SKM-1 (cell line): ENCODE measurements at regions not wholly inside any gene's neighbourhood (a gene's known extent, or its start where the extent isn't known, plus 50 kb on each side); places are given as distances from the start of the nearest gene placed in this dataset.
A peak's percentile ranks its signal among the peaks of the same experiment; 100 is the strongest.

ENCODE experiments used
- DNase-seq: peaks from one replicate; lab custom pipeline; 2025; ENCODE audit not compliant: unreplicated experiment; lab: John Stamatoyannopoulos, UW

GRCh38 chr5:31137676-31138075 is 55.8 kb upstream of the CDH6 start:
- DNase-seq, result no peak

DNA sequence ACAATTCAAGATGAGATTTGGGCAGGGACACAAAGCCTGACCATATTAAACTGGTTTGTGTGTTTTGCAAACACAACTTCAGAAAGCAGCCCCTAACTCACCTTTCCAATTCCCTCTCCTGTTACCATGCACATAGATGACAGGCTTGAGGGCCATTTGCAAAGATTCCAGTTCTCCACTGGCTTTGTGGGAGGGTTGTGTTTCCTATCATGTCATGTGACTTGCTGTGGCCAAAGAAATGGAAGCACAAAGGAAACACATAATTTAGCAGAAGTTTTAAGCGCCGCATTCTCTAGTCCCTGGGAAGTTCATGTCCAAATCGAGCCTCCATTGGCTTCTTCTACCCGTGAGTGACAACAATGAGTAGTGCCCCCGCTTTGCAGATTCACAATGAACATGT is 57.9 kb upstream of the CDH6 start:
- DNase-seq, result no peak

- peak; percentile 38 for DNase-seq
Observed at GRCh38 chr5:31133488-31133887, 60.0 kb upstream of the CDH6 start.

DNA sequence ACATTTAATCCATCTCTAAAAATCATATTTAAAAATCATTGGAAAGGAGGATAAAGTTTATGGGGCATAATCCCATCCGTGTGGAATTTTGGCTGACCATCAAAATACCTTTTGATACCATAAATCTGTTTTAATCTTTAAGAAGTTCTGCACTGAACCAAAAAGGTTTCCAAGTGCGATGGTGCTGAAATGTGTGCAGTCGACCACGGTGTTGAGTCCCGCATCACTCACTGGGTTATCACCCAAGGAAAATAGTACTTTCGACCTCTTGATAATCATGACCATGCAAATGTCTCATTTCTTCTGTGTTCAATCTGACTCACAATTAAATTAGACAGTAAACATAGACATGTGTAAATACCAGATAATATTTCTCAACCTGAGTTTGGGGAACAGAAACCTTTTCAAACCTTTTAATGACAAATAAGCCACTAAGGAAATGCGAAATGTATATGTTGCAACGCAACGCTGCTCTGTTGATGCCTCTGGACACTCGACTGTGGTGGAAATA is 62.0 kb upstream of the CDH6 start:
- DNase-seq, result no peak

DNA sequence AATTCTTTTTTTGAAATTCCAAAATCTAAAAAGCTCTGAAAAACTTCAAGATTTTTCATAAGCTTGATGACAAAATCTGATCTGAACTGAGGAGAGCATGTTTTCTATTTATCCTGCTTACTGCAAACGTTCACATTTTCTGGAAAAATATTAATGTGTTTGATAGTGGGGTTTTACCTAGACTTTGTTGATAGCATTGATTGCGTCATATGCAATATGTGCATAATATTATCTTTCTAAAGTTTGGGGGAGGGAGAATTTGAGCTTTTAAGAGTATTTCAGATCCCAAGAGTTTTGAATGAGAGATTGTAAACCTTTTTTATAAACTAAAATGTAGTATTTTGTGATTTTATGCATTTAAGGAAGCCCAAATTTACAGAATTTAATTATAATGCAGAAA is 62.8 kb upstream of the CDH6 start:
- DNase-seq, result no peak

DNA sequence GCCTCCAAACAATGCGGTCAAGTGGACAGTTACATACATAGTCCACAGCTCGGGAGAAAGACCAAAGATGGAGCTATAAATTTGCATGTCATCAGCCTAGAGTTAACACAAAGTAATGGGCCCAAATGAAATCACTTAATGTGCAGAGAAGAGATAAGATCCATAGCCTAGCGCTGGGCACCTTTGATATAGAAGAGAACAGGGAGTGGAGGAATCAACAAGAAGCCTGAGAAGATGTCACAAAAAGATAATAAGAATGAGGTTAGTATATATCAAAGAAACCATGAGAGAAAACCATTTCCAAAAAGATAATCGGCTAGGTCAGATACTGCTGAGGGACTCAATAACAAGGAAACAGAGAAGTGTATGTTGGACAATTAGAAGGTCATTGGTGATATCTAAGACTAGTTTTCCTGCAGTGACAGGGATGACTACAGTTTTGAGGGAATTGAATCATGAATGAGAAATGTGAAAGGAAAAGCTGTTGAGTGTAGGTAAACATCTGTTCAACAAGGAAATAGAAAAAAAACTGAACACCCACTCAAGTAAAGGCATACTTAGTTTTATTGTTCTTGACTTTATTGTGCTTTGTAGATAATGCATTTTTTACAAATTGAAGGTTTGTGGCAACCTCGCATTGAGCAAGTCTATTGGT is 68.7 kb upstream of the CDH6 start:
- DNase-seq, result no peak

DNA sequence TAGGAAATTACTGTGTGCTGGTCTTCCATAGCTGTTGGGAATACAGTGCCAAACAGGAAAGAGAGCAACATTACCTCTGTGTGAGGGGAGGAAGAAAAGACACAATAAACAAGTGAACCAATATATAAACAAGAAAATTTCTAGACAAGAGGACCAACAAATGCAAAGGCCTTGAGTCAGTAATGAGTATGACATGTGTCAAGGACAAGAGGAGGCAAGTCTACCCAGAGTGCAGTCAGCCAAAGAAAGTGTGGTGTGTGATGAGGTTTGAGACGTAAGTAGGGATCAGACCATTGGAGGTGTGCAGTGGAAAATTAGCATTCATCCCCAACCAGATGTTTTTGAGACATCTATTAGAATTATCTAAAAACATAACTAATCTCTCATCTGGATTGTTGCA is 69.5 kb upstream of the CDH6 start:
- DNase-seq, result no peak

GRCh38 chr5:31122998-31123951 is 70.2 kb upstream of the CDH6 start:
- no peak for DNase-seq

- DNase-seq, result no peak
Observed at GRCh38 chr5:31121224-31121623, 72.3 kb upstream of the CDH6 start.

- no peak for DNase-seq
Observed at GRCh38 chr5:31120642-31120948, 72.9 kb upstream of the CDH6 start.

DNA sequence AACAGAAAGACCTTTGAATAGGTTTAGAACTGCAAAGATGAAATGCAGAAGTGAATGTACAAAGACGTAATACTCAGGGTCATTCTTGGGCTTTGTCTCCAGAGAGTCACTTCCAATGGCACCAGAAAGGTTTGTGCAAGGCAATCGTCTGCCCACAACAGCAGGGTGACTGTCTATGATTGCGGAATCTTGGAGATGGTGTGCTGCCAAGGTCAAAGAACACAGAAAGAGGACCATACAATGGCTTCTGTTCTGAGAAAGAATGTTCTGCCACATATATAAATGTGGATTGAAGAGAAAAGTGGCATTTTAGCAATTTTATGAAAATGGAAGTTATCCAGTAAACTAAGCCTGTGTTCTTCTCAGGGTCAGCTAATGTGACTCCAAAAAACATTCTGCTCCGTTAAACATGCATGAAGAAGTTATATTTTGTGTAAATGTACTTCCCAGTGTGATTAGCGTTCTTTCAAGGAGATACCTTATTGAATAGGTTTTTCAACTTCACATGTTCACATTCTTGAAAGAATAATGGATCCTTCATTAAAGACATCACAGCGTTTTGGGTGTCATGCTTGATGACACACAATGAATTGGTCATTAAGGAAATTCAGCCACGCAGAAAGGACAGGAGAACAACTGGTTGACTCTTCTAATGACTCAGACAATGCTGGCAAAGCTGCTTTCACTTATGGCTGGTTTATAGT is 73.4 kb upstream of the CDH6 start:
- DNase-seq, result peak; percentile 73

GRCh38 chr5:31116466-31117031 is 76.9 kb upstream of the CDH6 start:
- no peak for DNase-seq

DNA sequence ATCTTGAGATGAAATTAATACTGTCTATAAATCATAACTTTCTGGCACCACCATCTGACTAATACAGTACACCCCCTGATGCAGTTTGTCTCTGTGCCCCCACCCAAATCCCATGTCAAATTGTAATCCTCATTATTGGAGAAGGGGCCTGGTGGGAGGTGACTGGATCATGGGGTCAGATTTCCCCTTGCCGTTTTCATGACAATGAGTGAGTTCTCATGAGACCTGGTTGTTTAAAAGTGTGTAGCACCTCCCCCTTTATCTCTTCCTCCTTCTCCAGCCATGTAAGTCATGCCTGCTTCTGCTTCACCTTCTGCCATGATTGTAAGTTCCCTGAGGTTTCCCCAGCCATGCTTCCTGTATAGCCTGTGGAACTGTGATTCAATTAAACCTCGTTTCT is 78.7 kb upstream of the CDH6 start:
- no peak for DNase-seq

GRCh38 chr5:31113666-31114350 is 79.7 kb upstream of the CDH6 start:
- DNase-seq, result no peak

GRCh38 chr5:31113101-31113500 is 80.4 kb upstream of the CDH6 start:
- DNase-seq, result no peak

DNA sequence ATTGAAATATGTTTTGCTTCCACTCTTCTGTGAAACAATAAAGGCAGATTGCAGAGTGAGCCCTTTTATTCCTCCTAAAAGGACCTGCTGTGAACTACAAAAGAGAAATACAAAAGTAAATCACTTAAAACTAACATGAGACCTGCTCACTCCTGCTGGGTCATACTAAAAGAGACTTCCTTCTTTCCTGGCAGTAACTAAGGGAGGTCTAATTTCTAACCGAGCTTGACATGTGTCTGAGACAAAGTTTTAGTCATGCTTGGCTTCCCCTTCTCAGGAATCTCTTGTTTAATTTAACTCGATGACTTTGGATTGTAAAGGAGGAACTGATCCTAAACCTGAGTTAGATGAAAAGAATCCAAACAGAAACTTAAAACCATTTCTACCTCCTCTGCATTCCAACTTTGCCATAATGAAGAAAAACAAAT is 86.4 kb upstream of the CDH6 start:
- no peak for DNase-seq

DNA sequence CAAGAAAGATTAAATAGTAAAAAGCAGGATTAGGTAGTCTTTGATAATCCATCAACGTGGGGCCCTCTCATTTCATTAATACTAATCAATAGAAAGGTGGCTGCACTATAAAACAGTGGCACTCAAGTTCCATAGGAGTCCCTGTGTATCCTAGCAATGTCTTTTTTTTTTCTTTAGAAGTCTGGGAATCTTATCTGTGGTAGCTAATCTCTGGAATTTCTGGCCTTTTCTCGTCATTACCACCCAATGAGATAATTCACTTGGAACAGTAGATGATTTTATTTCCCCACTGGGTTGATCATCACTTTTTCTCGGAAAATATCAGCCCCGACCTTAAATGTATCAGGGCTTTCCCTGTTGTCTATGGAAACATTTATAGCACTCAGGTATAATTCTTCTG is 86.8 kb upstream of the CDH6 start:
- no peak for DNase-seq

DNA sequence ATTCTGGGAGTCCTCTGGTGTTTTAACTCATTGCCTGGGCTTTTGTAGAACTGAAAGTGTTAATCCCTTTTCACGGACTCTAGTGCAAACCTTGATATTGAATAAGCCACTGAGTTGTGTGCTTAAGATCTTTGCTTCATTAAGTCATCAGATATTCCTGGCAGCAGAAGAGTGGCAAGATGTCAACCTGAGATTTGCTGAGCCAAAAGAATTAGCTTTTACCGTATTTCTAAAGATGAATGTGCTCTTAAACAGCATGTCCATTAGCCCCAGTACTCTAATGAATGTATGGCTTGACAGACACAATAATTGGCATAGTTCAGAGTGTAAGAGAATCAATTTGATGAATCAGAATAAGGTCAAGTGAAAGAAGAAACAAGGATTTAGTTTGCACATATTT is 87.2 kb upstream of the CDH6 start:
- DNase-seq, result no peak

- DNase-seq, result no peak
Observed at GRCh38 chr5:31104775-31105174, 88.7 kb upstream of the CDH6 start.

- DNase-seq, result no peak
Observed at GRCh38 chr5:31100781-31101310, 92.6 kb upstream of the CDH6 start.
